IPS-18c (cell line): ENCODE measurements at regions not wholly inside any gene's neighbourhood (a gene's known extent, or its start where the extent isn't known, plus 50 kb on each side); places are given as distances from the start of the nearest gene placed in this dataset.

Experiments
- H3K4me3 ChIP-seq: 2 replicates; pipeline ENCODE4 v1.7.0; 2013; ENCODE audit warnings: low read depth, mild to moderate bottlenecking, low read length, moderate library complexity; ENCODE audit not compliant: insufficient read depth
- H3K9me3 ChIP-seq: one replicate; pipeline ENCODE4 v1.6.1; 2013; ENCODE audit warnings: mild to moderate bottlenecking, low read length, moderate library complexity; ENCODE audit not compliant: control insufficient read depth, insufficient read depth

DNA sequence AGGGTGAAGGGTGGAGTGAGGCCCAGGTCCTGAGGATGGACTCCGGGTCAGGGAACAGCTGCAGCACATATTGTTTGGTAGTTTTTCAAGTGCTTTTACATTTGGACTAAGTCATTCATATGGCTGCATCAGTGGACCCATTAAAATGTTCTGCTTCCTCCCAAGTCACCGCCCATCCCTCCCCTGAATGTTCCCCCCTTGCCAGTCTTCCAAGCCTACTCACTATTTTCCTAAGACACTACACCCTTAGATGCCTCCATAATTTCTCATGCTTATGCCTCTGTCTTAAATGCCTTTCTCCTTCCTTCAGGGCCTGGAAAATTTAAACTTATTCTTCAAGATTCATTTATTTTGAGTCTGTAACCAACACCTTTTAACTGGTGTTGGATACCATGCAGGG is 86.6 kb upstream of the NR4A3 start:
- no peak overlapping the region for H3K4me3 ChIP-seq
- no peaks in the 10 kb centered on the region for H3K9me3 ChIP-seq

DNA sequence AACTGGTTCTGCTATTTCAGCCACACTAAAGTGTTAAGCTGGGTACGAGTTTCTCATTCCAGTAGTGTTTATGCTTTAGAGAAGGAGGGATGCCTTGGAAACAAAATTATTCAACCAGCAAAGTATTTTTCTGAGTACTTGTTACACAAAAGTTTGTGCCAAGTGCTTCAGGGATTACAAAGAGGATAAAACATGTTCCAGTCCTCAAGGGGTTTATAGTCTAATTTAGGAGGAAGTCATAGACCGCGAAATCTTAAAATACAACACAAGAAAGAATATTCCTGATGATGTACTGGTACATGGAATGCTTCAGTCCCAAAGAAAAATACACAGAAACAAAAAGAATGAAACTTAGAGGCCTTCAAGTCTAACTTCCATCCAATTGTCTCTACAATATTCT is 85.4 kb upstream of the NR4A3 start:
- H3K9me3 ChIP-seq: no peaks in the 10 kb centered on the region
- no peak overlapping the region for H3K4me3 ChIP-seq

DNA sequence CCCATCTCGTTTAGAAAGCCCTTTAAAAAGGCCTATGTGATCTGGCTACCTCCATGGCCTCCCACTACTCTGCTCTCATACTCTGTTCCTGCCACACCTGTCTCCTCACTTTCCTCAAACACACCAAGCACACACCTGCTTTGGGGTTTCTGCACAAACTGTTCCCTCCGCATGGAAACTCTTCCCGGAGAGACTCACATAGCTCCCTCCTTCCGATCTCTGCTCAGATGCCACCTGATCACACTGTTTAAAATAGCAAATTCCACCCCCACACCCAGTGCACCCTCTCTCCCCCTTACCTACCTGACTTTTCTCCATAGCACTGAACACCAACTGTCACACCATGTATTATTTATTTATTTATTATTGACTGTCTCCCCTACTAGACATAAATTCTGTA is 84.0 kb upstream of the NR4A3 start:
- no peaks in the 10 kb centered on the region for H3K9me3 ChIP-seq
- no peak overlapping the region for H3K4me3 ChIP-seq

DNA sequence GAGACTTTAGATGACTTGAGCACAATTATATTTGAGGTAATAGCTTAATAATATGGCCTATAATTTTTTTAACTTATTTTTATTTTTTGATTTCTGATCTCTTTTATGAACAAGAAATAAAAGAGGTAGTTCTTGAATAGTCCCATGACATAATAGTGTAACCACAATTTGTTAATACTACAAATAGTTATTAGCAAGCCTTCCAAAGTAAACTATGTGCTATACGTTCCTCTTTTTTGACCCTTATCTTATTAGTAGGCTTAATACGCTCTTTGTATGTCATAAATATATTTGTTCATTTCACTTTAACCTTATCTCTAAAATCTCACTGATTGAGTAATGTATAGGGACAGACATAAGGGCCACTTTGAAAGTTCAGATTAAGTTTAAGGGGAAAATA is 78.7 kb upstream of the NR4A3 start:
- no peaks in the 10 kb centered on the region for H3K9me3 ChIP-seq
- no peak overlapping the region for H3K4me3 ChIP-seq

DNA sequence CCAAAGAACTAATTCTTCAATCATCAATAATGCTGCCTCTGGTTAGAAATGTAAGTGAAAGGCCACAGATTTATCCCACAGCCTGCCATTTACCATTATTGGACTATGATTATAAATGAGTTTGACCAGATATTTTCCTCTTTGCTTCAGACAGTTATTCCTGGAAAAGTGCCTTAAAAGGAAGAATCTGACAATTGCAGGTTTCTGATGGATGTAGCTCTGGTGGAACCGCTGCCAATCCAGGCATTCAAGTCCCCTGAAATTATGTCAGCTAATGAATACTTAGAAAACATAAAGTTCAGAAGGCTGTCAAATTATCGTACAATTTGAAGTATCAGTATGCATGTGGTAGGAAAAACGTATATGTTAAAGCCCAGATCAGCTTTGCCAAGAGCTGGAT is 78.2 kb upstream of the NR4A3 start:
- no peak overlapping the region for H3K4me3 ChIP-seq
- H3K9me3 ChIP-seq: no peaks in the 10 kb centered on the region

DNA sequence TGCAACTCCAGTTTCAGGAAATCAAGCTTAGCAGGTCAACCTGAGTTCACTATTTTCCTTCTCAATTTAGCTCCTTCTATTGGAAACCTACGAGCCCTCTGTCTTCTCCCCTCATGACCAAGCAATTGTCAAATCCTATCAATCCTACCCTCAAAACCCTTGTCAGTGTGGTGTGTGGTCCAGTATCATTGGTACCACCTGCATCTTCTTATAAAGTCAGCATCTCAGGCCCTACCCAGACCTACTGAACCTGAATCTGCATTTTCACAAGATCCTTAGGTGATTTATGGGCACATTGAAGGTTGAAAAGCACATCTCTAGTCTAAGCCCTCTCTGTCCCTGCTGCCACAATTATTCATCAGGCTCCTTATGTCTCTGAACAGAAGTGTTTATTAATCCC is 77.6 kb upstream of the NR4A3 start:
- H3K9me3 ChIP-seq: no peaks in the 10 kb centered on the region
- no peak overlapping the region for H3K4me3 ChIP-seq

DNA sequence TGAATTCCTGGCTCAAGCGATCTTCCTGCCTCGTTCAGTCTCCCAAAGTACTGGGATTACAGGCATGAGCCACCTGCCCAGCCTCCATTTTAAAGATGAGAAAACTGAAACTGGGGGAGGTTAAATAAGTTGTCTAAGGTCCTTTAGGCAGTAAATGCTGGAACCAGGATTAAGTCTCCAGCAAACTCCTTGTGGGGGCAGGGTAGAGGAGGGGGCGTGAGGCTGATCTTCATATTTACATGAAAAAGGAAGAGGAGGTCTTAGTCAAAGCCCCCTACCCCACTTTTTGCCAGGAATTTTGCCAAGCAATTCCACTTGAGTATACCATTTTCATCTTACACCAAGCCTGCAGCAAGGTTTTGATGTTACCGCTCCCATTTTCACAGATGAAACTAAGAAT is 76.6 kb upstream of the NR4A3 start:
- H3K9me3 ChIP-seq: no peaks in the 10 kb centered on the region
- H3K4me3 ChIP-seq: no peak overlapping the region

DNA sequence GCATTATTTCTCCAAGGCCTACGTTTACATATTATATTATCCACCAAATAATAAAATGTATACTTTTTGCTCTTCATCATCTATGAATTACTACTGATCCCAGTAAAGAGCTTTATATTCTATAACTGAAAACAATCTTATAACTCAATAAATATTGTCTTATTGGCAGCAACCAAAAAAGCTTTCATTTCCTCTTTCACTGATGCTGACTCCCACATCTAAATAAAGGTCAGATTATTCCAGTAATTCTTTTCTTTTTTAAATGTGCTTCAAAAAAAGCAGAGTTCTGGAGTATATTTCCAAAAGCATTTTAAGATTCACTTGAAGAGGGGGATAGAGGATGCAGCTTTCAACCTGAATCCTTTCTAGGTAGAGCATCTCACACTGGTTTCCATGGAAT is 75.3 kb upstream of the NR4A3 start:
- no peaks in the 10 kb centered on the region for H3K9me3 ChIP-seq
- H3K4me3 ChIP-seq: no peak overlapping the region

DNA sequence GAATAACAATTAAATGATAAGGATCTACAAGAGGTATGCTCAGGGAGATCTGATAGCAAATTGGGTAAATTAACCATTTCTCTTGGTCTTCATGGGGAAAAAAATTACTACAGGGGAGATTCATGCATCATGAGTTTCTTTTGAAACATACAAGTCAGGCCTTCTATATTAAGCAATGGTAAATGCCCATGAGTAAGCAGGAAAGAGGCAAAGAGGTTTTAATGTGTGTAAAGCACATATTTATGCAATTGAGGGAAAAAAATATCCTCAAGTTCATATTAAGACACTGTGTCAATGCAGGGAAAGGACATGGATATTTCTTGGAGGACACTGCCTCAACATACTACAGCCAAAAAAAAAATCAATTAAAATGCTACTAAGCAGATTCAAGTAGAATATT is 73.4 kb upstream of the NR4A3 start:
- no peak overlapping the region for H3K4me3 ChIP-seq
- no peaks in the 10 kb centered on the region for H3K9me3 ChIP-seq

DNA sequence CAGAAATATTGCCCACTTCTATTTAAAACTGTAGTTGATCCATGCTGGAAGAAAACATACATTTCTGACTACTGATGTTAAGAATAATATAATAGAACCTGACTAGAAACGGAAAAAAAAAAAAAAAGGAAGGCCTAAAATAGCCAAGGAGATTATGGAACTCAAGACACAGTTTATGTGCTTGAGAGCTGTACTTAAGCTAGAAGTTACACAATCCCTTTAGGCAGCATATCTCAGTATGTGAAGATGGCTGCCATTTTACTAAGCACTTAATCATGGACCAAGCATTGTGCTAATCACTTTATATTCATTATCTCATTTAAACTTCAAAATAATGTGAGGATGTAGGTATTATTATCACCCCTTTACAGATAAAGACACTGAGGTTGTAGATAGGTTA is 73.0 kb upstream of the NR4A3 start:
- Histone ChIP-seq H3K9me3 (no peaks in the 10 kb centered on the region), H3K4me3 (no peak overlapping the region)

DNA sequence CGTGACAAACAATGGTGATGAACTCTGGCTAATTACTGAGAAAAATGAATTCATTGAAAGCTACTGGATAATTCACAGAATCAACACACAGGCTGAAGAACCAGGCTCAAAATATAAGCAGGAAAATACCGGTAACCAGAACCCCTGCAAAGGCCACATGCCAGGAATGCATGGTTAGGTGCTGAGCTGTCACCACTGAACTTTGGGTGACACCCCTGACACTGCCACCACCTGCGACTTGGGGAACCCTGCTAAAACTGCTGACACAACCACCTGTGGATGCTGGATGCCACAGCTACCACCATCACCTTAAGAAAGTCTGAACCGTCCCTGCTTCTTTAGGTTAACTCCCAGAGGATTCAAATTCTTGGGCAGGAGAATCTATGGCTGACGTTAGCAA is 72.0 kb upstream of the NR4A3 start:
- no peaks in the 10 kb centered on the region for H3K9me3 ChIP-seq
- no peak overlapping the region for H3K4me3 ChIP-seq

DNA sequence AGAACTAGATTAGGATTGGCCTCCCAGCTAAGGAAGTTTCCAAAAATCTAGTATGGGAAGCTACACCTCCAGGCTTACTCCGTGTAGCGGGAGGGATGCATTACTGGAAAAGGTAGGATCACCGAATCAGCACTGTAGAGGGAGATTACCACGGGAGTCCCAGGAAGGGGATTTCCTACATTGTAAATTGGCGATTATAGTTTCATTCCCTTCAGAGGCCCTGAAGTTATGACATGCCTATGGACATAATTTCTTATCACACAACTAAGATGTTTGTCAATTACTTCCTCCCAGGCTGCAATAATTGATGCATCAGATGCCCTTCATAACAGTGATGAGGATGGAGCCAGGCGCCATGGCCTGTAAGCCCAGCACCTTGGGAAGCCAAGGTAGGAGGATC is 71.2 kb upstream of the NR4A3 start:
- Histone ChIP-seq H3K4me3 (no peak overlapping the region), H3K9me3 (no peaks in the 10 kb centered on the region)

DNA sequence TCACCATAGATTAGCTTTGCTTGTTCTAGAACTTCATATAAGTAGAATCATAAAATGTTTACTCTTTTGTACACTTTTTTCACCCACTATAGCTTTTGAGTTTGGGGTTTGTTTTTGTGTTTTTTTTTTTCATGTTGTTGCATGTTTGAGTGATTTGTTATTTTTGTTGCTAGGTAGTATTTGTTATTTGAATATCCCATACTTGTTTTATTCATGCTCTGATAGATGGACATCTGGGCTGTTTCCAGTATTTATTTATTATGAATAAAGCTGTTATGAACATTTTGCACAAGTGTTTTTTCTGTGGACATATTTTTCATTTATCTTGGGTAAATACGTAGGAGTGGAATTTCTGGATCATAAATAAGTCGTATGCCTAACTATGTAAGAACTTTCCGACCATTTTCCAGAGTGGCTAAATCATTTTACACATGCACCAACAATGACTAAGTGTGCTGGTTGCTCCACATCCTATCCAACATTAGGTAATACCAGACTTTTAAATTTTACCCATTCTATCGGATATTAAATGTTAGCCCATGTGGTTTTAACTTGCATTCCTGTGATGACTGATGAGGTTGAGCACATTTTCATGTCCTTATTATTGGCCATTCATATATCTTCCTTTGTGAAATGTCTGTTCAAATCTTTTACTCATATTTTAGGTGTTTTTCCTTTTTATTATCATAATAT is 69.1 kb upstream of the NR4A3 start:
- Histone ChIP-seq H3K9me3 (no peaks in the 10 kb centered on the region), H3K4me3 (no peak overlapping the region)

DNA sequence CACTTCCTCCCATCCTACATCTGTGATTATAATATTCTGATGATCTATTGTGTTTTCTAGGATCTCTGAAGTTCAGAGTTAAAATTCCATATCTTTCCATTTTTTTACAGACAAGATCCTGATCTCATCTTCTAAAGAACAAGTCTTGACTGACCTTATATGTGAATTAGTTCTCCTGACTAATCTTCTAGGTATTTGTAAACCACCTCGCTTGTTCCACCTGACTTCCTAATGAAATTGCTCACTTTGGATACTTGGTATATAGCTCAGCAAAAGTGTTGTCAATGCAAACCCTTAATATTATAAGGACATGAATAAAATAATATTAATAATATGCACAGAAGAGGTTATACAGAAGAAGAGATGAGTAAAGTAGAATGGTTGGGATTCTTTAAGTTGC is 68.2 kb upstream of the NR4A3 start:
- Histone ChIP-seq H3K4me3 (no peak overlapping the region), H3K9me3 (no peaks in the 10 kb centered on the region)

DNA sequence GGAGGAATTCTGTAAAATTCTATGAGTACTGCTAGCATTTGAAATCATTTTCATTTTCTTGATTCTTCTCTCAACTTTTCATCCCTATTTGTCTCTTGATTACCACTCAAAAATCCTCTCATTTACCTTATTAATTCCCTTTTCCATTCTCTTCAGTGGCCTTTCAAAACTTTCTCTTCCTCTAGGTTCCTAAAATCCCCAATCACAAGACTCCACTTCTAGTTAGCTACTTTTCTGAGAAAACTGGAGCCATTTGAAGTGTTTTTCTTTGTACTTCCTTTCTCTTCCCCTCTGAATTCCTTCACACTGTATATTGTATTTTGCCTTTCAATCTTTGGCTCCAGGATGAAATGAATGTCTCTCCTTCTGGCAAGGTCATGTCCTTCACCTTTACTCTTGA is 61.3 kb upstream of the NR4A3 start:
- Histone ChIP-seq H3K9me3 (no peaks in the 10 kb centered on the region), H3K4me3 (no peak overlapping the region)

DNA sequence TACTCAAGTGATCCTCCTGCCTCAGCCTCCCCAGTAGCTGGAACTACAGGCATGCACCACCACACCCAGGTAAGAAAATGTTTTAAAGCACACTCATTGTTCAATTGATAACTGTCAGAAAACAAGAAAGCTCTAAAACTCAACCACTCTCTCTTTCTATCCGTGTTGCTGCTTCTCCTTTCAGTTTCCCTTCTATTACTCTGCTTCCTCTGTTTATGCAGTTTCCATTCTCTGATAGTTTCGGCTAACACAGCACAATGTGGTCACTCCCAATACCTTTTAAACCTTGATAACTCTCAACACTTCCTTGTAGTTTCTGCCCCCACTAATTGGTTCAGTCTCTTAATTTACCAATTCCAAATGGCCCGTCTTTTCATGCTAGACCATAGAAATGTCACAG is 59.2 kb upstream of the NR4A3 start:
- no peaks in the 10 kb centered on the region for H3K9me3 ChIP-seq
- H3K4me3 ChIP-seq: no peak overlapping the region
